Ovary (tissue), 3 donors: ENCODE measurements at regions not wholly inside any gene's neighbourhood (a gene's known extent, or its start where the extent isn't known, plus 50 kb on each side); places are given as distances from the start of the nearest gene placed in this dataset.

Experiments
- CTCF ChIP-seq, 3 donors: fragments of 450-650 bp in 2 of 3; fragments of 200-600 bp in 1 of 3; IDR thresholded peaks; one replicate each; pipeline versions ENCODE4 v1.5.1 to v1.8.0; 2016 to 2022; ENCODE audit warnings: antibody characterized with exemption in 3 of 3, mild to moderate bottlenecking in 1 of 3
- EP300 ChIP-seq: sonication (generic); formaldehyde crosslinking; IDR thresholded peaks from one replicate; pipeline ENCODE4 v1.6.1; 2017; ENCODE audit warnings: antibody characterized with exemption
- POLR2A ChIP-seq: fragments of 450-650 bp; IDR thresholded peaks from one replicate; pipeline ENCODE4 v1.6.1; 2017; ENCODE audit warnings: antibody characterized with exemption, mild to moderate bottlenecking, moderate library complexity
- donor health status: DM: no; HTN: no; CAD: no.

GRCh38 chr4:129282293-129282692 lies 186.3 kb downstream of the C4orf33 start:
- TF ChIP-seq CTCF (IDR thresholded peaks at IDR 0.05) (no peak), POLR2A (no peak), EP300 (no peak)
